ENCODE measurements at regions not wholly inside any gene's neighbourhood (a gene's known extent, or its start where the extent isn't known, plus 50 kb on each side); places are given as distances from the start of the nearest gene placed in this dataset.

GRCh38 chr5:68421485-68422220, 206.1 kb downstream of the PIK3R1 start:
- no peak overlapping the region for H3K27ac ChIP-seq (ENCODE audit: low read depth, low read length)
- 89 to 96% (median 95%) methylated on average over 9 of the region's 9 CpGs for WGBS, 3 donors

DNA sequence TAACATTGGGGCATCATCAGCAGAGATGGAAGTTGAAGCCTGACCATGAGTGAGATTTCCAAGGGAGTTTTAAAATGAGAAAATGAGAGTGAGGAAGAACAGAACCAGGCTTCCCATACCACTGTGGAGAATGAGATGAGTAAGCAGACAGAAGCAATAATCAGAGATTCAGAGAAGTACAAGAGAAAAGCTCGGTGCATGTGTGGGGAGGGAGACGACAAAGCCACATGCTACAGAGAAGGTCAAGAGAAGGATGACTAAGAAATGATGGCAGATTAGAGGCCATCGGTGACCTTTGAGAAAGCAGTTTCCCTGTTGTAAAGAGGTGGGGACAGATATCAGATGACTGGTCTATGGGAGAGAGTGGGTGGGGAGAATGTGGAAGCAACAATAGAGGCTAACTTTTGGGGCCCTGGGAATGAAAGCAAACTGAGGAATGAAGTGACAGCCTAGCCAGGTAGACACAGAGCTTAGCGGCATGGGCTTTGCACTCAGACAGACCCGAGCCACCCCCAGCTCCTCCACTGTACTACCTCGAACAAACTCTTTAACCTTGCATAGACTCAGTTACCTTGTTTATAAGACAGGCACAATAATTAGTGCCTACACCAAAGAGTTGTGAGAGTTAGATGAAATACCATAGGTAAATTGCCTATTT, 207.7 kb downstream of the PIK3R1 start:
- H3K27ac ChIP-seq (ENCODE audit: low read depth, low read length): no peak overlapping the region
- WGBS, 3 donors: 88 to 93% (median 89%) methylated on average over 6 of the region's 6 CpGs

DNA sequence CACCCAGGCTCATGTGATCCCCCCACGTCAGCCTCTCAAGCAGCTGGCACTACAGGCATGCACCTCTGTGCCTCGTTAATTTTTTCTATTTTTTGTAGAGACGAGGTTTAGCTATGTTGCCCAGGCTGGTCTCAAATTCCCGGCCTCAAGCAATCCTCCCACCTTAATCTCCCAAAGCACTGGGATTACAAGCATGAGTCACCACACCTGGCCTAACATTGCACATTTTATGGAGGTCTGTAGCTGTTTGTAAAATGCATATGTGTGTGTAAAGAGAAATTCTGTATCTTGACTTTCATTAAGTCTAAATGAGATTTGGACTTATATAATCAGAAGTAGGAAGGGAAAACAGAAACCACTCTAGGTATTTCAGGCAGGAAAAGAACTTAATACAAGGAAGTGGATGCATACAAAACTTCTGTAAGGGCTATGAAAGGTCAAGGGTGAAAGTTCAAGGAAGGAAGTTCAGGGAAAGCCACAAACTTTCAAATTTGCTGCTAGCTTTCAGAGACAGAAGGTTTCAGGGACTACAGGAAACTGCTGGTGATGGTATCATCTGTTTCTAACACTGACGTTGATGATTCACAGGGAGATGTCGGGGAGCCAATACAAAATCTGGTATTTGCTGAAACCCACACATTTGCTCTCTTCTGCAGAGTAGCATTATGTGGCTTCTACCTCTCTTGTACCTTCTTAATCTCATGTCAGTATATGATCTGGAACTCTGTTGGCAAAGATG, 209.4 kb downstream of the PIK3R1 start:
- 63 to 73% (median 68%) methylated on average over 6 of the region's 6 CpGs for WGBS, 3 donors
- no peak overlapping the region for H3K27ac ChIP-seq (ENCODE audit: low read depth, low read length)

DNA sequence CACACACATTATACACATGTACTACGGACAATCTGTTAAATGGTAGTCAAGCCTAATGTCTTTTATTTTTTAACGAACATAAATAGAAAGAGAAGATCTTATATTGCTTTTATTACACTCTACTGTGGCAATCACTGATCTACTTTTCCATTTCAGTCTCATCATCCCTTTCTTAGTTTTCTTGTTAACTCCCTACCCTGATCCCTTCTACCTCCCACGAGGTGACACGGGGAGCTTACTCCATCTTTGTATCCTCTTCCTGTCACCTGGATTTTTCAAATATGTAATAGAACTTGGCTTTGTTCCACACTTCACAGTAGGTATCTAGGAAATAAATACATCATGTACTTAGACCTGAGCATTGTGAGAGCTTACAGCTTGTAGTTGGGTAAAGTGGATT, 211.0 kb downstream of the PIK3R1 start:
- 80 to 89% (median 85%) methylated on average over 4 of the region's 4 CpGs for WGBS, 3 donors
- H3K27ac ChIP-seq (ENCODE audit: low read depth, low read length): no peak overlapping the region

- WGBS, 3 donors: 87 to 93% (median 90%) methylated on average over 9 of the region's 9 CpGs
- no peak overlapping the region for H3K27ac ChIP-seq (ENCODE audit: low read depth, low read length)
Observed at GRCh38 chr5:68428231-68428811, 212.8 kb downstream of the PIK3R1 start.

- 89 to 93% (median 89%) methylated on average over 2 of the region's 2 CpGs for WGBS, 3 donors
- no peak overlapping the region for H3K27ac ChIP-seq (ENCODE audit: low read depth, low read length)
Observed at GRCh38 chr5:68429510-68429909, 214.0 kb downstream of the PIK3R1 start.

- WGBS, 3 donors: 56 to 74% (median 56%) methylated on average over 1 of the region's 1 CpG
- H3K27ac ChIP-seq (ENCODE audit: low read depth, low read length): no peak overlapping the region
Observed at GRCh38 chr5:68430279-68430678, 214.7 kb downstream of the PIK3R1 start.

DNA sequence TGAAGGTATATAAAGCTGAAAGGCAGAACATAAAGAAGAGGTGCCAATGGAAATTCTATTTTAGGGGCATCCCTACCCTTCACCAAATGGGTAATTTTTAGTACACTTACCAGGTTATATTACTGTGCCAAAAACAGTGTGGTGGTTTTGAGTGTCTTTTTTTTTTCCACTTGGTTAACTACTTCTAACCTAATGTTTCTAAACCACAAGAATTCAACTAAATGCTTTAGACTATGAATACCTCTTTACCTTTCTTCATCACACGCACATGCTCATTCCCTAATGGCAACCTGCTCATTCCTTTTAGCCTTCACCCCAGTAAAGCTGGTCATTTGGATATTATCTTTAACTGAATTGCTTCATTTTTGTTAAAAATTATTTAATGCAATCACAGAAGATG, 215.6 kb downstream of the PIK3R1 start:
- no peak overlapping the region for H3K27ac ChIP-seq (ENCODE audit: low read depth, low read length)
- WGBS, 3 donors: 96 to 100% (median 97%) methylated on average over 1 of the region's 1 CpG

GRCh38 chr5:68431601-68432337, 216.2 kb downstream of the PIK3R1 start:
- WGBS, 3 donors: 70 to 88% (median 84%) methylated on average over 6 of the region's 6 CpGs
- no peak overlapping the region for H3K27ac ChIP-seq (ENCODE audit: low read depth, low read length)

DNA sequence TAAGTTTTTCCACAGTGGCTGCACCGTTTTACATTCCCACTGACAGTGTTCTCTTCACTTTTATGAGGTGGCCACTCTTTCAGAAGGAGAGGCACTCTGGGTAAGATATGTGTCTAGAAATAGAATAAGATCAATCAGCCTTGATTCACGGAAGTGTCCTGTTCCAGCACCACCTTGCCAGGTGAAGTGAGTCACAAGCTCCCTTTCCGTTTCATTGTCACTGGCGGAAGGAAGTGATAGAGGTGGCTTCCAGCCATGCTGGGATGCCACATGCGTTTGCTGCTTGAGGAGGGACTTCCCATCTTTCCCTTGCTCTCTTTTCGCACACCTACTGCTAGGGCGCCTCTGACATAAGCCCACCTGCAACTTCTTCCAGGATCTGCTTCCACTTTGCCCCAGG, 217.1 kb downstream of the PIK3R1 start:
- no peak overlapping the region for H3K27ac ChIP-seq (ENCODE audit: low read depth, low read length)
- WGBS, 3 donors: 69 to 84% (median 84%) methylated on average over 7 of the region's 7 CpGs

GRCh38 chr5:68433526-68433922, 218.0 kb downstream of the PIK3R1 start:
- H3K27ac ChIP-seq (ENCODE audit: low read depth, low read length): no peak overlapping the region
- WGBS, 3 donors: 83 to 95% (median 89%) methylated on average over 3 of the region's 3 CpGs

DNA sequence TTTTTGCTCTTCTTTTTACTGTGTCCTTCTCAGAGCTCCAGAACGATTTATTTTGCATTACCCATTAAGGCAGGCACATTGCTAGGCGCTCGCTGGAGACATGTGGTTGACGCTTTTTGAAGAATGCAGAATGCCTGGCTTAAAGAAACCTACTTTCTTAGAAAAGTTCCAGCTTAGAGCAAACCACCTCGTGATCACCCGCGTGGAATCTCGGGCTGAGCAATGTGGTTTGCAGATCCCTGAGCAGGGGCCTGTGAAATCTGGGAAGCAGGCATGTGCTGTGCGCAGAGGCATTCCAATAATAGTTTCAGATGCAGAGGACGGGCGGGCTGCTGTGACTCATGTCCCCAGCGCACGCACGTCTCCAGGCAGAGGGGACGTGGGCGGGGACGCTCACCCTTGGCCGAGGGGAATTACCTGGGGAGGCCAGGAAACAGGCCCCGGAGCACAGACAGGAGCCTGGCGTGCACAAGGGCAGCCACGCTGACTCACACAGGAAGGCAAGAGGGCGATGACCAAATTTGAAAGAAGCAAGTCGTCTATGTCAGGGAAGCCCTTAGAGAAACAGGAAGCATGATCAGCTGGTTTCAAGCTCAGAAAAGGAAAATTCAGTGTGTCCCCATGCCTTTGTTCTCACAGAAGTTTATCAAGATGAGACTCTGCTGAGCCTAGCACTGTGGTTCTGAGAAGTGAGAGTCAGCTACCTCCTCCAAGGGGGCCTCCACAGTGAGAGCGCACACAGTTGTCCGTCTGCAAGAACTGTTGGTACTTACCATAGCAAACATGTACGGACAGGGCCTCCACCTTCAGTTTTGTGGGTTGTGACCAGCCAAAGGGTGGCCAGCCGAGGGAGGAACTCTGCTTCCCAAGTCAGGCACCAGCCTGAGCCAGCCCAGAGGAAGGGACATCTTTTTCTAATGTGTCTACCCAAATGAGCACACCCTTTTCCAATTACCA, 218.6 kb downstream of the PIK3R1 start:
- H3K27ac ChIP-seq (ENCODE audit: low read depth, low read length): peak overlapping the region; percentile 11
- 36 to 54% (median 44%) methylated on average over 27 of the region's 27 CpGs for WGBS, 3 donors

GRCh38 chr5:68435611-68436010, 220.1 kb downstream of the PIK3R1 start:
- no peak overlapping the region for H3K27ac ChIP-seq (ENCODE audit: low read depth, low read length)
- WGBS, 3 donors: 43 to 78% (median 57%) methylated on average over 1 of the region's 1 CpG

- WGBS, 3 donors: 64 to 83% (median 83%) methylated on average over 3 of the region's 3 CpGs
- no peak overlapping the region for H3K27ac ChIP-seq (ENCODE audit: low read depth, low read length)
Observed at GRCh38 chr5:68436686-68437520, 221.3 kb downstream of the PIK3R1 start.

- WGBS, 3 donors: 23 to 39% (median 33%) methylated on average over 1 of the region's 1 CpG
Observed at GRCh38 chr5:68438876-68439275, 223.3 kb downstream of the PIK3R1 start.

GRCh38 chr5:68440245-68440644, 224.7 kb downstream of the PIK3R1 start:
- 90 to 100% (median 97%) methylated on average over 2 of the region's 2 CpGs for WGBS, 3 donors
- no peak overlapping the region for H3K27ac ChIP-seq (ENCODE audit: low read depth, low read length)

More at GRCh38 chr5:68438876-68439275, 223.3 kb downstream of the PIK3R1 start:
- H3K27ac ChIP-seq (ENCODE audit: low read depth, low read length): no peak overlapping the region

DNA sequence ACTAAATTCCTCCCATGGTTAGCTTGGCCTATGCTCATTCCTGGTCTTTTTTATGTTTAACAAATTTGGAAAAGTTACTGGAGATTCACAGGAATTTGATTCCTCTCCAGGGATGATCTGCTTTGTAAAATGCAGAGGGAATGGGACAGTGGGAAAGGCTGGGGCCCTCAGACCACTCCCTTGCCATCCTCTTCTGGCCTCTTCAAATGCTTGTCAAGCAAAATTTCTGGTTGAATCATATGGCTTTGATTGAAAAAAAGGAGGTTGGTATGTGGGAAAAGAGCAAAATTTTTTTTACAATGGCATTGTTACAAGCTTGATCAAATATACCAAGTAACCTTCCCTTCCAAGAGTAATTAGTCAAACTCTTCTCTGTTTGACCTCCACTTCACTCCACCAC, 225.1 kb downstream of the PIK3R1 start:
- H3K27ac ChIP-seq (ENCODE audit: low read depth, low read length): no peak overlapping the region

Measured in adipose tissue (tissue), 3 donors.